GF-D8 (cell line): ENCODE measurements at regions not wholly inside any gene's neighbourhood (a gene's known extent, or its start where the extent isn't known, plus 50 kb on each side); places are given as distances from the start of the nearest gene placed in this dataset.

ENCODE experiments used
- DNase-seq: peaks from one replicate; lab custom pipeline; 2025; lab: John Stamatoyannopoulos, UW

DNA sequence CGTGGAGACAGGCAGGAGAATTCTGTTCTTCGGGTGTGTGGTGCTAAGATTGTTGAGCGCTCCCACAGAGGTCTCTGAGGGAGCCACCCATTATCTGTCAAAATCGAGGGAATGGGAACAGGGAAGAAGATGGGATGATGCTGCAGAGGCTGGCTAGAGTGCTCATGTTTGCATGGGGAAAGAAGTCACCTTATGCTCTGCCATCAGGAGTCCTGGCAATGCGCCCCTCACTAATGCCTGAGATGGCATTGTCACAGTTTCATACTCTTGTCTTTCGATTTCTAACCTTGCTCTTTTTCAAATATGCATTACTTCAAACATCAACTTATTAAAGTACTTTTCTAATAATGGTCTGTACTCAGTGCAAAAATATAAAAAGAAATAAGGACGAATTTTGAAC lies 463.3 kb upstream of the CELF4 start:
- DNase-seq, result no peak

- DNase-seq, result no peak
Measured at GRCh38 chr18:38025433-38026038, 459.9 kb upstream of the CELF4 start.

- no peak for DNase-seq
Measured at GRCh38 chr18:38023871-38024270, 458.3 kb upstream of the CELF4 start.

DNA sequence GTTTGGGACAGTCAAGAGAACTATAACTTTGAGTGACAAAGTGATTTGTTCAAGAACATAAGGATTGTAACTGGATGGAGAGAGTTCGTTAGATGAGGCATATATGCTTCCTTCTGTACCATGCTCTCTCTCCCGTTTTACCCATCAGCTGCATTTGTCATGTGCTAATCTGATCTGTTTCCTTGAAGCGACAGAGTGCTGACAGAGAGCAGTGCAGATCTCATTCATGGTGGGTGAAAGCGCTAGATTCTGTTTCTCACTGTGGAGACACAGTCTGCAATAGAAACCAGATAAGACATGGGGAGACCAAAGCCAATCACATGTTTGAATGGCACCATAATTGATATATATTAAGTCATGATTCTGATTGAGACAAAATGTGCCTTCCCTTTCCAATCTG lies 456.6 kb upstream of the CELF4 start:
- DNase-seq, result no peak

DNA sequence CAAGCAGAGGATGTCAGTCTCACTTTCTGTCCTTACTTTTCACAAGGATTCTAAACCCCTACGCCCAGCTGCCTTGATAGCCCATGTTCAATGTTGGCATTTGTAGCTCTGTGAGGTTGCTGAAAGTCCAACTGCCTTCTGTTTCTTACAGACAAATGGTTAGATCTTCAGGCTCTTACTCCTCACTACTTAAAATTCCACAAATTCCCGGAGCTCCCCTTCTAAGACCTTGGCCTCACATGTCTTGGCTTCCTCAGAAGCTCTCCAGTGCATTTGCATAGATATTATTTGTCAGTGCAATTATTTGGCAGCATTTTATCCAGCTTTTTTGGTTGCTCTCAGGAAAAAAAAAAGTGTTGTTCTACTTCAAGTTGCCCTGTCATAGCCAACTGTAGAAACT lies 453.7 kb upstream of the CELF4 start:
- no peak for DNase-seq

GRCh38 chr18:38010971-38011857 lies 445.6 kb upstream of the CELF4 start:
- no peak for DNase-seq

DNA sequence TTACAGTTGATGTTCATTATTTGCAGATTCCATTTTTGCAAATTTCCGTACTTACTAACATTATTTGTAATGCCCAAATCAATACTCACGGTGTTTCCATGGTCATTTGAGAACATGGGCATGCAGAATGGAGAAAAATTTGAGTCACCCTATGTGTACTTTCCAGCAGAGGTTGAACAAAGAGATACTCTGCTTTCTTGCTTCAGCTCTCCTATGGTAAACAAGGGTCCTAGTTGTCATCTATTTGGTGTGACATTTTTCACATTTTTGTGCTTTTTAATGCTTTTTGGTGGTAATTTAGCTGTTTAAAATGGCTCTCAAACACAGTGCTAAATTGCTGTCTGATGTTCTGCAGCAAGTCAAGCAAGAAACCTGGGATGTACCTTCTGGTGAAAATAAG lies 444.4 kb upstream of the CELF4 start:
- no peak for DNase-seq

DNA sequence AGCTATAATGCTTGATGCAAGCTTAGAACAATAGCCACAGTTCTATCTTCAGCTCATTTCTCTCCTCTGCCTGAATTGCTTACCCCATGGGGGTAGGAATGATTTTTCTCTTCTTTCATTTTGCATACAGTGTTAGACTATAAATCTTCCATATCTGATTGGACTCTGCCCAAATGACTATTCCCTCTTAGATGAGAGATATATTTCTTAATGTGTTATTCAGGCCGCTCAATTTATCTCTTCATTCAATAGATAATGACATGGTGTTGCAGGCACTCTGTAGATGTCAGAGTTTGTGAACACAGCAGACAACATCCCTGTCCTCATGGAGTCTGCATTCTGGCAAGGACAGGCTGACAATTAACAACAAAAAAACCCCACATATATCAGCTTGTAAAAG lies 443.7 kb upstream of the CELF4 start:
- no peak for DNase-seq

GRCh38 chr18:38007676-38008330 lies 442.2 kb upstream of the CELF4 start:
- no peak for DNase-seq

- DNase-seq, result no peak
Measured at GRCh38 chr18:38007026-38007425, 441.4 kb upstream of the CELF4 start.

- no peak for DNase-seq
Measured at GRCh38 chr18:38006541-38006940, 440.9 kb upstream of the CELF4 start.

GRCh38 chr18:37997695-37998094 lies 432.1 kb upstream of the CELF4 start:
- no peak for DNase-seq

DNA sequence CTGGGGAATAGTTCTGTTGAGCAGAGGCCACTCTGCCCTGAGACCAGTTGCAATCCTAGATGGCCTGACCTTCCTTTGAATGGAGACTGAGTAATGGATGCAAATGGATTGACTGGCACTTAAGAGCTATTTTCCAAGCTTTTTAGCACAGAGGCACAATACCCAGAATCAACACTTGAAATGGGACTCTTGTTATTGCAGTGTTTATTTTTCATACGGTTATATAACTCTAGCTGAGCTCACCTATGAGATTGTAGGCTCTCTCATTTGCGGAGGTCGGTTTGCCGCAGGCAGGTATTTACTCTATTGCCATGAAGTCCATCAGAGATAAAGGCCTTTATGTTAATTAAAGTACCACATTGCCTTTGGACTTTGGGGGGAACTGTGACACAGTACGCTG lies 422.3 kb upstream of the CELF4 start:
- no peak for DNase-seq

GRCh38 chr18:37986665-37987064 lies 421.1 kb upstream of the CELF4 start:
- DNase-seq, result no peak

DNA sequence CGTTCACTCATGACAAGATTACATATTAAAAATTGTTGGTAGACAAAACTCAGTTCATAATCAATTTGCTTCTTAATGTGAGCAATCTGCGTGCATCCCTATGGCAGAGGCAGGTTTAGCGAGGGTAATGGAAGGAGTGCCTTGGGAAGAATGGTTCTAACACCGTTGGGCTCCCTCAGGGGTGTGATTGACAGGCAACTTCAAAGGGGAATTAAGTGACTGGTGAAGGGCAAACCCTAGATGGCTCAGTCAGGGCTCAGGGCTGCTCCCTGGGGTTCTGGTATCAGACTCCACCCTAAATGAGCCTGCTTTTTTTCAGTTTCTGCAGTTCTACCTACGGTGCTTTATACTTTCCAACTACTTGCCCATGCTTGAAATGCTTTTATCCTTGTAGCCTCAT lies 419.5 kb upstream of the CELF4 start:
- DNase-seq, result no peak

- no peak for DNase-seq
Measured at GRCh38 chr18:37980556-37980955, 415.0 kb upstream of the CELF4 start.

DNA sequence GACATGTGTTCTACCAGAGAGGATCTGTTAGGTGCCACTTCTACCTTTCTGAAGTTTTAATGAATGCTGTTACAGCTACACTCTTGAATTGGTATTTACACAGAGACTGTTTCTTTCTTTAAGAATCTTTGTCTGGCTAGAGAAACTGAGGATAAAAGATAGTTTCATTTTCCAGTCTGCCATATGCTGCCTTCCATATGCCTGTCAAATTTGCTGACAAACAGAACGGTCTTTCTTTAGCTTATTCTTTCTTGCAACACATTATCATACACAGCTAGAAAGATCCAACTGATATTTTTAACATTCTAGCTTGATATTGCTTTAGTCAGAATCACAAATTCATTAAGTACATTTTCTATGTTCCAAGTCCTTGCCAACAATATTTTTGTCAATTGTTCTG lies 409.8 kb upstream of the CELF4 start:
- no peak for DNase-seq

- DNase-seq, result no peak
Measured at GRCh38 chr18:37967261-37967660, 401.7 kb upstream of the CELF4 start.

DNA sequence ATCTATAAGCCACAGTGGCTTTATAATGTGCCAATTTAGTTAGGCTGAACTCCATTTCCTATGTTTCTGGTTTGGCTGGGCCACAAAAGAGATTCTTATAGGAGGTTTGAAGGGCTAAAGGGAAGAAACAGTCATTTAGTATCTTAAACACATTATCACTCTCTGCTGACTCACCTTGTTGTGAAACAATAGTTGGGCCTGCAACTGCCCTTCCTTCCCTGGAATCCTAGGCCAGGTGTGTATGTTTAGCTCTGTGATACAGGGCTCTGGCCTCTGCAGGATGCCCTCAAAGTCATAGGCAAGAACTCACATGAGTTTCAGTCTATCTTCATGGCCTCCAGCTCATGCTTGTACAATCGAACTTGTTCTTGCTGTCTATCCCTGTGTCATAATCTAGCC lies 400.0 kb upstream of the CELF4 start:
- DNase-seq, result no peak

GRCh38 chr18:37964885-37965571 lies 399.4 kb upstream of the CELF4 start:
- no peak for DNase-seq

DNA sequence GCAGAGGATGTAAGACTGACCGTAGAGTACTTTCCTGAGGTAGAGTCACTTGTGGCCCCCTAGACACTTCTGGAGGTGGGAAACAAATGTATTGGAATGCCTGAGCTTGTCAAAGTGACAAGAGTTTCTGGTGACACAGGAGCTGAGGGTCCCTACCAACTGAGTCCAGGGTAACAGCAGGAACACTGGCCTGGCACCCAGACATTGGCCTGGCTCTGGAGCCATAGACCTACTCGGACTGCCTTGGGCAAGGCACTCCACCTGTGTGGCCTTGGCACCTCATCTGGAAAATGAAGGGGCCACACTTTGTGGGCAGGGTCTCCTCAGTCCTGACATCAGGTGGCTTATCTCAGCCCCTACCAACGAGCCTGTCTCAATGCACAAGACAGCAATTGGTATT lies 398.2 kb upstream of the CELF4 start:
- DNase-seq, result no peak

- DNase-seq, result no peak
Measured at GRCh38 chr18:37962316-37962966, 396.8 kb upstream of the CELF4 start.
